Heart left ventricle (tissue), 16 donors: ENCODE measurements at regions not wholly inside any gene's neighbourhood (a gene's known extent, or its start where the extent isn't known, plus 50 kb on each side); places are given as distances from the start of the nearest gene placed in this dataset.
A peak's percentile ranks its signal among the peaks of the same experiment; 100 is the strongest.

ENCODE experiments used
- ATAC-seq, 4 donors: fragments of 200-7000 bp; cut with Tn5 transposase; one replicate each; pipeline ENCODE4 v1.9.1; 2020 to 2022; ENCODE audit warnings: moderate library complexity in 4 of 4, mild to moderate bottlenecking in 3 of 4, moderate number of reproducible peaks in 1 of 4
- DNase-seq, 5 donors: peaks; one replicate each; pipeline ENCODE4 v3.0.0-alpha.2; 2020
- H3K27ac ChIP-seq, 12 donors: fragments of 200-600 bp; sonication (generic) in 4 of 12; one replicate each; pipeline versions ENCODE4 v1.5.0 to v1.8.0; 2016 to 2022; ENCODE audit warnings: mild to moderate bottlenecking in 2 of 12
- H3K27me3 ChIP-seq, 9 donors: fragments of 200-600 bp; sonication (generic) in 2 of 9; one replicate each; pipeline versions ENCODE4 v1.5.1 to v1.8.0; 2016 to 2022; ENCODE audit warnings: mild to moderate bottlenecking in 3 of 9
- H3K36me3 ChIP-seq, 9 donors: fragments of 200-600 bp; sonication (generic) in 2 of 9; one replicate each; pipeline versions ENCODE4 v1.5.0 to v1.8.0; 2018 to 2022; ENCODE audit warnings: mild to moderate bottlenecking in 2 of 9
- H3K4me1 ChIP-seq, 12 donors: fragments of 200-600 bp; sonication (generic) in 4 of 12; one replicate each; pipeline versions ENCODE4 v1.5.0 to v1.8.0; 2016 to 2022; ENCODE audit warnings: mild to moderate bottlenecking in 3 of 12
- H3K4me3 ChIP-seq, 12 donors: fragments of 200-600 bp; sonication (generic) in 4 of 12; one replicate each; pipeline versions ENCODE4 v1.5.0 to v1.8.0; 2017 to 2022; ENCODE audit warnings: mild to moderate bottlenecking in 9 of 12, moderate library complexity in 4 of 12
- H3K9me3 ChIP-seq, 12 donors: fragments of 200-600 bp; sonication (generic) in 4 of 12; one replicate each; pipeline versions ENCODE4 v1.5.0 to v1.8.0; 2016 to 2022; ENCODE audit warnings: mild to moderate bottlenecking in 1 of 12
- CTCF ChIP-seq, 12 donors: fragments of 200-600 bp; sonication (generic) in 4 of 12; IDR thresholded peaks; one replicate each; pipeline versions ENCODE4 v1.5.0 to v1.8.0; 2018 to 2022; ENCODE audit warnings: antibody characterized with exemption in 12 of 12, mild to moderate bottlenecking in 5 of 12
- POLR2A ChIP-seq, 2 donors: fragments of 450-650 bp; IDR thresholded peaks; one replicate each; pipeline ENCODE4 v1.6.1; 2017; ENCODE audit warnings: antibody characterized with exemption in 2 of 2, mild to moderate bottlenecking in 2 of 2, moderate library complexity in 2 of 2
- WGBS, 4 donors: extraction: QIAGEN DNeasy Blood & Tissue Kit in 2 of 4; methylation state at CpG; one replicate each; pipeline versions ENCODE4 v1.1.5 to v1.1.7; 2013 to 2018; 5-methylcytosine and 5-hydroxymethylcytosine counted together
- intact Hi-C, 10 donors: fragments of 100-400 bp; cut with DNase I; formaldehyde crosslinking; loops; one replicate each; pipeline versions ENCODE4 v1.11.1 to v1.14.2; 2022
- donor health status: ischemic (EF 13 %, LVEDD 7.1; RV severe dilation, severe dysfunction).
- donor health status: healthy with polysubstance abuse.
- donor health status: DM: no; HTN: yes; CAD: no.
- donor health status: DM: no; HTN: no; CAD: no.
- donor health status: ischemic (EF 25% LVEDD 6.9; RV normal size, moderate dysfunction).
- donor health status: ischemic (EF 25% LVEDD 5.7; RV mildly dilated, moderate dysfunction).
- donor health status: healthy.
- donor health status: DM: yes; HTN: yes; CAD: no.
- donor health status: ischemic (EF 35%, LVEDD 5.7; RV mildly dilated, moderate dysfunction).
- donor health status: nonischemic (EF 11% LVEDD 7.7; RV severe dilation, severe dysfunction).
- donor health status: DM: yes; HTN: yes; CAD: no.
- donor health status: PGD.
- donor health status: ischemic (EF 29% LVEDD 5.4; RV normal size, mild dysfunction).
- donor health status: nonischemic (EF 23%, LVEDD 6.1; RV moderate dilation, normal function).

GRCh38 chr2:109066917-109067597 is 61.9 kb upstream of the SH3RF3 start:
- no peaks in the 10 kb centered on the region for H3K36me3 ChIP-seq
- no peaks in the 10 kb centered on the region for H3K9me3 ChIP-seq
- 75 to 82% (median 79%) methylated on average over 19 of the region's 19 CpGs for WGBS, 4 donors
- peaks cover 0 to 8% (median 0%) of the 10 kb centered on the region in 12 donors for H3K4me1 ChIP-seq
- H3K4me3 ChIP-seq, result no peak overlapping the region
- TF ChIP-seq POLR2A (IDR thresholded peaks at IDR 0.05), result no peak
- no peak for TF ChIP-seq CTCF (IDR thresholded peaks at IDR 0.05)
- peaks cover 0 to 4% (median 0%) of the 10 kb centered on the region in 9 donors for H3K27me3 ChIP-seq
- DNase-seq, result no peak
- H3K27ac ChIP-seq, result no peak overlapping the region
- no peak for ATAC-seq
- intact Hi-C loops, result no loop called here

- TF ChIP-seq POLR2A (IDR thresholded peaks at IDR 0.05), result no peak
- TF ChIP-seq CTCF (IDR thresholded peaks at IDR 0.05), result no peak
- no peaks in the 10 kb centered on the region for H3K36me3 ChIP-seq
- no peaks in the 10 kb centered on the region for H3K9me3 ChIP-seq
- intact Hi-C loops, result no loop called here
- DNase-seq (no peak), ATAC-seq (no peak)
- H3K27me3 ChIP-seq, result peaks cover 0 to 4% (median 0%) of the 10 kb centered on the region in 9 donors
- peaks cover 0 to 8% (median 0%) of the 10 kb centered on the region in 12 donors for H3K4me1 ChIP-seq
- H3K27ac ChIP-seq, result no peak overlapping the region
- WGBS, 4 donors, result 89 to 95% (median 91%) methylated on average over 7 of the region's 7 CpGs
- no peak overlapping the region for H3K4me3 ChIP-seq
These were observed 62.5 kb upstream of the SH3RF3 start for GRCh38 chr2:109066501-109066900.

- no peaks in the 10 kb centered on the region for H3K36me3 ChIP-seq
- no peak for TF ChIP-seq POLR2A (IDR thresholded peaks at IDR 0.05)
- TF ChIP-seq CTCF (IDR thresholded peaks at IDR 0.05), result no peak
- no peaks in the 10 kb centered on the region for H3K9me3 ChIP-seq
- no peak overlapping the region for H3K27ac ChIP-seq
- peaks cover 0 to 8% (median 0%) of the 10 kb centered on the region in 12 donors for H3K4me1 ChIP-seq
- H3K4me3 ChIP-seq, result no peak overlapping the region
- peak; percentile 72 to 89 (median 86) for ATAC-seq
- DNase-seq, result peak in 4 of 5 donors; percentile 53 to 76 (median 64)
- H3K27me3 ChIP-seq, result peaks cover 0 to 4% (median 0%) of the 10 kb centered on the region in 9 donors
- WGBS, 4 donors, result 9 to 20% (median 14%) methylated on average over 7 of the region's 7 CpGs
- intact Hi-C loops, result no loop called here
These were observed 63.6 kb upstream of the SH3RF3 start for GRCh38 chr2:109065391-109065734.

GRCh38 chr2:109064660-109065390 is 64.2 kb upstream of the SH3RF3 start:
- Histone ChIP-seq H3K4me3 (no peak overlapping the region), H3K36me3 (no peaks in the 10 kb centered on the region), H3K9me3 (no peaks in the 10 kb centered on the region), H3K27ac (no peak overlapping the region), H3K27me3 (no peaks in the 10 kb centered on the region), H3K4me1 (peaks cover 0 to 9% (median 0%) of the 10 kb centered on the region in 12 donors)
- TF ChIP-seq CTCF (IDR thresholded peaks at IDR 0.05) (no peak), POLR2A (IDR thresholded peaks at IDR 0.05) (no peak)
- WGBS, 4 donors, result 48 to 55% (median 52%) methylated on average over 4 of the region's 4 CpGs
- intact Hi-C loops, result no loop called here
- DNase-seq (no peak), ATAC-seq (no peak)
